ENCODE measurements at regions not wholly inside any gene's neighbourhood (a gene's known extent, or its start where the extent isn't known, plus 50 kb on each side); places are given as distances from the start of the nearest gene placed in this dataset.

- Histone ChIP-seq H3K27me3 (ENCODE audit: control insufficient read depth in 4 of 4, insufficient read depth in 4 of 4, low read length in 3 of 4) (peaks cover 0 to 3% (median 0%) of the 10 kb centered on the region in 4 donors), H3K4me3 (ENCODE audit: low read depth in 1 of 3, low read length in 3 of 3) (no peak overlapping the region), H3K27ac (ENCODE audit: low read depth in 1 of 2, low read length in 2 of 2) (no peak overlapping the region), H3K4me1 (ENCODE audit: control insufficient read depth in 4 of 4, insufficient read depth in 4 of 4, low read length in 3 of 4) (no peaks in the 10 kb centered on the region), H3K36me3 (ENCODE audit: control insufficient read depth in 4 of 4, insufficient read depth in 3 of 4, low read depth in 1 of 4, low read length in 3 of 4) (no peaks in the 10 kb centered on the region), H3K9ac (ENCODE audit: low read depth in 1 of 2, low read length in 2 of 2) (no peak overlapping the region), H3K9me3 (ENCODE audit: control insufficient read depth in 4 of 4, low read length in 3 of 4) (peaks cover 0 to 3% (median 0%) of the 10 kb centered on the region in 4 donors)
- TF ChIP-seq REST (IDR thresholded peaks at IDR 0.05) (no peak), FOXA2 (IDR thresholded peaks at IDR 0.05) (no peak), GABPA (IDR thresholded peaks at IDR 0.05 in 1 of 2, conservative IDR thresholded peaks at IDR 0.05 in 1 of 2) (no peak), HNF4G (IDR thresholded peaks at IDR 0.05) (no peak), ZBTB33 (IDR thresholded peaks at IDR 0.05) (no peak), CTCF (IDR thresholded peaks at IDR 0.05; ENCODE audit: low read depth, low read length, missing input control) (no peak), ATF3 (IDR thresholded peaks at IDR 0.05) (no peak), YY1 (IDR thresholded peaks at IDR 0.05) (no peak), SP1 (IDR thresholded peaks at IDR 0.05) (no peak), NR2F2 (IDR thresholded peaks at IDR 0.05) (no peak), FOXA1 (IDR thresholded peaks at IDR 0.05) (no peak), EGR1 (IDR thresholded peaks at IDR 0.05; ENCODE audit: low read depth in 2 of 2) (no peak), JUND (IDR thresholded peaks at IDR 0.05) (no peak), HNF4A (conservative IDR thresholded peaks at IDR 0.05) (no peak), RAD21 (IDR thresholded peaks at IDR 0.05) (no peak), TAF1 (conservative IDR thresholded peaks at IDR 0.05) (no peak), MAX (IDR thresholded peaks at IDR 0.05) (no peak), RXRA (IDR thresholded peaks at IDR 0.05) (no peak)
- no peak for DNase-seq (ENCODE audit: low spot score)
- WGBS = 76% methylated on average over 1 of the region's 1 CpG
These were observed 99.1 kb downstream of the KCNJ2 start for GRCh38 chr17:70268383-70268782.

Data from liver (tissue), 8 donors.